Upper lobe of left lung (tissue), 6 donors: ENCODE measurements at regions not wholly inside any gene's neighbourhood (a gene's known extent, or its start where the extent isn't known, plus 50 kb on each side); places are given as distances from the start of the nearest gene placed in this dataset.

Source experiments
- ATAC-seq, 2 donors: fragments of 200-7000 bp; cut with Tn5 transposase; one replicate each; pipeline ENCODE4 v1.9.1; 2022; ENCODE audit warnings: mild to moderate bottlenecking in 2 of 2, moderate library complexity in 2 of 2; ENCODE audit not compliant: low FRiP score in 2 of 2
- DNase-seq, 2 donors: peaks; one replicate each; pipeline ENCODE4 v3.0.0-alpha.2; 2019 to 2020
- H3K27ac ChIP-seq, 4 donors: fragments of 200-600 bp; sonication (generic); one replicate each; pipeline ENCODE4 v1.5.1; 2016 to 2019
- H3K27me3 ChIP-seq, 4 donors: fragments of 200-600 bp; sonication (generic); one replicate each; pipeline ENCODE4 v1.5.1; 2017 to 2019
- H3K36me3 ChIP-seq, 4 donors: fragments of 200-600 bp; sonication (generic); one replicate each; pipeline ENCODE4 v1.5.1; 2016 to 2019
- H3K4me1 ChIP-seq, 4 donors: fragments of 200-600 bp; sonication (generic); one replicate each; pipeline ENCODE4 v1.5.1; 2018 to 2019
- H3K4me3 ChIP-seq, 4 donors: fragments of 200-600 bp; sonication (generic); one replicate each; pipeline ENCODE4 v1.5.1; 2017 to 2019; ENCODE audit warnings: mild to moderate bottlenecking in 2 of 4, moderate library complexity in 1 of 4
- H3K9me3 ChIP-seq, 4 donors: fragments of 200-600 bp; sonication (generic); one replicate each; pipeline ENCODE4 v1.5.1; 2018 to 2019
- CTCF ChIP-seq, 6 experiments: fragments of 450-650 bp in 4 of 6; fragments of 200-600 bp in 2 of 6; sonication (generic) in 2 of 6; IDR thresholded peaks; one replicate each; pipeline ENCODE4 v1.5.1; 2016 to 2019; ENCODE audit warnings: antibody characterized with exemption in 6 of 6
- EP300 ChIP-seq, 4 donors: sonication (generic); formaldehyde crosslinking; IDR thresholded peaks; one replicate each; pipeline ENCODE4 v1.5.1; 2017; ENCODE audit warnings: antibody characterized with exemption in 4 of 4, control low read depth in 2 of 4
- POLR2A ChIP-seq, 4 donors: fragments of 450-650 bp; IDR thresholded peaks; one replicate each; pipeline ENCODE4 v1.5.1; 2016 to 2017; ENCODE audit warnings: antibody characterized with exemption in 4 of 4, mild to moderate bottlenecking in 2 of 4
- POLR2AphosphoS5 ChIP-seq, 2 donors: sonication (generic); formaldehyde crosslinking; IDR thresholded peaks; one replicate each; pipeline ENCODE4 v1.5.1; 2017; ENCODE audit warnings: antibody characterized with exemption in 2 of 2
- WGBS, 2 donors: methylation state at CpG; one replicate each; pipeline ENCODE4 v1.1.5; 2017 to 2018; 5-methylcytosine and 5-hydroxymethylcytosine counted together
- donor health status: DM: no; HTN: no; CAD: no; lungs with moderate emphysema.
- donor health status: DM: no; HTN: yes; CAD: no; lungs with severe emphysema.

- no peak for DNase-seq
- H3K9me3 ChIP-seq: no peaks in the 10 kb centered on the region
- no peaks in the 10 kb centered on the region for H3K27me3 ChIP-seq
- TF ChIP-seq EP300 (IDR thresholded peaks at IDR 0.05) (no peak), CTCF (IDR thresholded peaks at IDR 0.05) (no peak), POLR2AphosphoS5 (IDR thresholded peaks at IDR 0.05) (no peak), POLR2A (IDR thresholded peaks at IDR 0.05) (no peak)
- ATAC-seq: no peak
- no peaks in the 10 kb centered on the region for H3K36me3 ChIP-seq
- H3K4me3 ChIP-seq: no peak overlapping the region
- no peak overlapping the region for H3K27ac ChIP-seq
- 74 to 92% methylated on average over 4 of the region's 4 CpGs for WGBS, 2 donors
- H3K4me1 ChIP-seq: no peaks in the 10 kb centered on the region
These were observed 1761.5 kb downstream of the MAT2B start for GRCh38 chr5:165266939-165267338.

GRCh38 chr5:165272436-165272835 is 1767.0 kb downstream of the MAT2B start:
- 70 to 78% methylated on average over 2 of the region's 2 CpGs for WGBS, 2 donors

GRCh38 chr5:165277661-165278060 is 1772.2 kb downstream of the MAT2B start:
- Histone ChIP-seq H3K4me3 (no peak overlapping the region), H3K36me3 (no peaks in the 10 kb centered on the region), H3K4me1 (no peaks in the 10 kb centered on the region), H3K27me3 (no peaks in the 10 kb centered on the region), H3K27ac (no peak overlapping the region), H3K9me3 (no peaks in the 10 kb centered on the region)
- no peak for DNase-seq
- WGBS, 2 donors: 72 to 82% methylated on average over 1 of the region's 1 CpG
- TF ChIP-seq POLR2AphosphoS5 (IDR thresholded peaks at IDR 0.05): no peak
- no peak for TF ChIP-seq EP300 (IDR thresholded peaks at IDR 0.05)
- TF ChIP-seq POLR2A (IDR thresholded peaks at IDR 0.05): no peak
- no peak for TF ChIP-seq CTCF (IDR thresholded peaks at IDR 0.05)
- no peak for ATAC-seq

More at GRCh38 chr5:165272436-165272835, 1767.0 kb downstream of the MAT2B start:
- no peaks in the 10 kb centered on the region for H3K27me3 ChIP-seq
- H3K27ac ChIP-seq: no peak overlapping the region
- no peak overlapping the region for H3K4me3 ChIP-seq
- ATAC-seq (no peak), DNase-seq (no peak)
- H3K36me3 ChIP-seq: no peaks in the 10 kb centered on the region
- no peaks in the 10 kb centered on the region for H3K4me1 ChIP-seq
- no peak for TF ChIP-seq POLR2A (IDR thresholded peaks at IDR 0.05)
- TF ChIP-seq POLR2AphosphoS5 (IDR thresholded peaks at IDR 0.05): no peak
- no peak for TF ChIP-seq CTCF (IDR thresholded peaks at IDR 0.05)
- no peak for TF ChIP-seq EP300 (IDR thresholded peaks at IDR 0.05)
- H3K9me3 ChIP-seq: no peaks in the 10 kb centered on the region

- TF ChIP-seq POLR2A (IDR thresholded peaks at IDR 0.05): no peak
- TF ChIP-seq POLR2AphosphoS5 (IDR thresholded peaks at IDR 0.05): no peak
- no peak for TF ChIP-seq EP300 (IDR thresholded peaks at IDR 0.05)
- Histone ChIP-seq H3K4me1 (no peaks in the 10 kb centered on the region), H3K27ac (no peak overlapping the region), H3K4me3 (no peak overlapping the region), H3K27me3 (no peaks in the 10 kb centered on the region), H3K36me3 (no peaks in the 10 kb centered on the region), H3K9me3 (no peaks in the 10 kb centered on the region)
- DNase-seq (no peak), ATAC-seq (no peak)
- WGBS, 2 donors: 74 to 82% methylated on average over 1 of the region's 1 CpG
These were observed 1777.1 kb downstream of the MAT2B start for GRCh38 chr5:165282491-165282890.

- TF ChIP-seq EP300 (IDR thresholded peaks at IDR 0.05): no peak
- TF ChIP-seq CTCF (IDR thresholded peaks at IDR 0.05): no peak
- no peak for TF ChIP-seq POLR2AphosphoS5 (IDR thresholded peaks at IDR 0.05)
- TF ChIP-seq POLR2A (IDR thresholded peaks at IDR 0.05): no peak
- DNase-seq (peak in 1 of 2 donors; percentile 27), ATAC-seq (peak; percentile 31 to 63)
- no peak overlapping the region for H3K4me3 ChIP-seq
- no peaks in the 10 kb centered on the region for H3K36me3 ChIP-seq
- H3K9me3 ChIP-seq: no peaks in the 10 kb centered on the region
- no peaks in the 10 kb centered on the region for H3K4me1 ChIP-seq
- WGBS, 2 donors: 100% methylated on average over 2 of the region's 2 CpGs; no CpG with 5 or more reads in 1 of the 2 donors
- no peaks in the 10 kb centered on the region for H3K27me3 ChIP-seq
- H3K27ac ChIP-seq: no peak overlapping the region
These were observed 1781.3 kb downstream of the MAT2B start for GRCh38 chr5:165286692-165287091.
